IMR-90 (cell line): ENCODE measurements at regions not wholly inside any gene's neighbourhood (a gene's known extent, or its start where the extent isn't known, plus 50 kb on each side); places are given as distances from the start of the nearest gene placed in this dataset.

Source experiments
- ATAC-seq: fragments of 200-7000 bp; cut with Tn5 transposase; 2 replicates; pipeline ENCODE4 v1.9.1; 2020; ENCODE audit warnings: low read depth, mild to moderate bottlenecking, moderate library complexity
- BruUV-seq: library from RNA; stranded (reverse); fragments of 400-500 nt; replicated peaks from 2 replicates; lab custom pipeline; 2021; lab: Mats Ljungman, UMichigan
- CTCF ChIA-PET: fragments of 300-600 bp; formaldehyde crosslinking; extraction: SDS; loops from one replicate; lab custom pipeline; 2021; ENCODE audit warnings: antibody characterized with exemption; lab: Yijun Ruan, JAX
- POLR2A ChIA-PET: fragments of 300-600 bp; sonication (Branson Sonifier 250); formaldehyde crosslinking; loops from one replicate; lab custom pipeline; 2022; ENCODE audit warnings: antibody characterized with exemption; ENCODE audit not compliant: unreplicated experiment; lab: Charles Lee
- DNase-seq: peaks from one replicate; pipeline ENCODE4 v3.0.0; 2013
- H2AFZ ChIP-seq: replicated peaks from 2 replicates; pipeline ENCODE3; 2013; ENCODE audit warnings: low read length, mild to moderate bottlenecking; ENCODE audit not compliant: poor library complexity
- H2AK5ac ChIP-seq: 2 replicates; pipeline ENCODE4 v1.6.1; 2013; ENCODE audit warnings: low read depth, low read length, inconsistent platforms
- H2AK9ac ChIP-seq: replicated peaks from 2 replicates; pipeline ENCODE3; 2013; ENCODE audit warnings: mild to moderate bottlenecking, low read depth, low read length, moderate library complexity; ENCODE audit not compliant: poor library complexity
- H2BK120ac ChIP-seq: 2 replicates; pipeline ENCODE4 v1.6.1; 2013; ENCODE audit warnings: low read depth, low read length, inconsistent platforms
- H2BK15ac ChIP-seq: 3 replicates; pipeline ENCODE4 v1.6.1; 2013; ENCODE audit warnings: low read depth, low read length, inconsistent platforms
- H2BK20ac ChIP-seq: 2 replicates; pipeline ENCODE4 v1.6.1; 2013; ENCODE audit warnings: low read depth, mild to moderate bottlenecking, inconsistent platforms, low read length, moderate library complexity
- H2BK5ac ChIP-seq: 2 replicates; pipeline ENCODE4 v1.6.1; 2013; ENCODE audit warnings: mild to moderate bottlenecking, low read depth, low read length, inconsistent platforms; ENCODE audit not compliant: poor library complexity, severe bottlenecking
- H3K14ac ChIP-seq: replicated peaks from 2 replicates; pipeline ENCODE4 v1.6.1; 2013; ENCODE audit warnings: low read depth, low read length, inconsistent platforms
- H3K18ac ChIP-seq: 2 replicates; pipeline ENCODE4 v1.6.1; 2013; ENCODE audit warnings: low read depth, low read length, control low read depth
- H3K23ac ChIP-seq: 2 replicates; pipeline ENCODE4 v1.6.1; 2013; ENCODE audit warnings: low read depth, low read length, inconsistent platforms
- H3K27ac ChIP-seq: 2 replicates; pipeline ENCODE4 v1.5.1; 2013; ENCODE audit warnings: mild to moderate bottlenecking, control low read depth, low read length; ENCODE audit not compliant: insufficient read depth
- H3K27me3 ChIP-seq: 2 replicates; pipeline ENCODE4 v1.6.1; 2013; ENCODE audit warnings: low read length; ENCODE audit not compliant: control insufficient read depth, insufficient read depth
- H3K36me3 ChIP-seq: 2 replicates; pipeline ENCODE4 v1.6.1; 2013; ENCODE audit warnings: low read length, mixed read lengths; ENCODE audit not compliant: control insufficient read depth, insufficient read depth
- H3K4ac ChIP-seq: 2 replicates; pipeline ENCODE4 v1.6.1; 2013; ENCODE audit warnings: low read depth, low read length, inconsistent platforms
- H3K4me1 ChIP-seq: 2 replicates; pipeline ENCODE4 v1.6.1; 2013; ENCODE audit warnings: low read length, mixed read lengths; ENCODE audit not compliant: control insufficient read depth, insufficient read depth
- H3K4me2 ChIP-seq: 2 replicates; pipeline ENCODE4 v1.6.1; 2013; ENCODE audit warnings: low read depth, mild to moderate bottlenecking, control low read depth, low read length, moderate library complexity
- H3K4me3 ChIP-seq: 2 replicates; pipeline ENCODE4 v1.5.1; 2013; ENCODE audit warnings: low read depth, mild to moderate bottlenecking, control low read depth, low read length, moderate library complexity; ENCODE audit not compliant: insufficient read depth
- H3K56ac ChIP-seq: 2 replicates; pipeline ENCODE4 v1.6.1; 2013; ENCODE audit warnings: low read length, inconsistent platforms; ENCODE audit not compliant: insufficient read depth; ENCODE audit errors: extremely low read depth
- H3K79me1 ChIP-seq, 2 experiments: 2 replicates each; pipeline ENCODE4 v1.6.1; 2013; ENCODE audit warnings: low read length in 2 of 2, inconsistent platforms in 1 of 2, low read depth in 1 of 2
- H3K9ac ChIP-seq: 2 replicates; pipeline ENCODE4 v1.6.1; 2013; ENCODE audit warnings: low read depth, low read length, control low read depth
- H3K9me1 ChIP-seq: 2 replicates; pipeline ENCODE4 v1.6.1; 2013; ENCODE audit warnings: low read length, inconsistent platforms; ENCODE audit not compliant: insufficient read depth
- H3K9me3 ChIP-seq: 2 replicates; pipeline ENCODE4 v1.6.1; 2013; ENCODE audit warnings: low read length; ENCODE audit not compliant: control insufficient read depth, insufficient read depth
- H4K20me1 ChIP-seq: 2 replicates; pipeline ENCODE4 v1.6.1; 2013; ENCODE audit warnings: low read length, inconsistent platforms; ENCODE audit not compliant: insufficient read depth
- H4K5ac ChIP-seq: 2 replicates; pipeline ENCODE4 v1.6.1; 2013; ENCODE audit warnings: mild to moderate bottlenecking, low read depth, low read length, control low read depth
- H4K8ac ChIP-seq, 2 experiments: 2 replicates each; pipeline ENCODE4 v1.6.1; 2013; ENCODE audit warnings: low read depth in 2 of 2, low read length in 2 of 2, control low read depth in 1 of 2, inconsistent platforms in 1 of 2
- H4K91ac ChIP-seq: 2 replicates; pipeline ENCODE4 v1.6.1; 2013; ENCODE audit warnings: low read depth, low read length, inconsistent platforms; ENCODE audit not compliant: insufficient read depth
- BHLHE40 ChIP-seq: fragments of 150-350 bp; IDR thresholded peaks from 2 replicates; pipeline ENCODE4 v1.6.1; 2016; ENCODE audit warnings: mild to moderate bottlenecking, low read depth, low read length
- FOS ChIP-seq: fragments of 150-350 bp; IDR thresholded peaks from 2 replicates; pipeline ENCODE4 v1.6.1; 2016; ENCODE audit warnings: low read depth, low read length
- MAFK ChIP-seq: IDR thresholded peaks from 2 replicates; pipeline ENCODE4 v1.6.1; 2012; ENCODE audit warnings: low read depth, low read length, improper control_type of control experiment
- MXI1 ChIP-seq: IDR thresholded peaks from 2 replicates; pipeline ENCODE4 v1.6.1; 2012; ENCODE audit warnings: low read depth, mild to moderate bottlenecking, low read length, moderate library complexity, borderline replicate concordance
- NFE2L2 ChIP-seq: fragments of 150-350 bp; IDR thresholded peaks from 2 replicates; pipeline ENCODE4 v1.6.1; 2016; ENCODE audit warnings: low read depth, mild to moderate bottlenecking, low read length
- RAD21 ChIP-seq: IDR thresholded peaks from 2 replicates; pipeline ENCODE4 v1.6.1; 2012; ENCODE audit warnings: low read length, improper control_type of control experiment
- RCOR1 ChIP-seq: IDR thresholded peaks from 2 replicates; pipeline ENCODE4 v1.6.1; 2012; ENCODE audit warnings: mild to moderate bottlenecking, low read length, improper control_type of control experiment; ENCODE audit not compliant: insufficient replicate concordance
- SMC3 ChIP-seq: fragments of 150-350 bp; IDR thresholded peaks from 2 replicates; pipeline ENCODE4 v1.6.1; 2016; ENCODE audit warnings: low read depth, mild to moderate bottlenecking, antibody characterized with exemption, low read length, moderate library complexity
- WGBS, 2 experiments: methylation state at CpG; one replicate each; pipeline versions ENCODE4 v1.1.5 to v1.1.7; 2013; ENCODE audit warnings: missing lambda C conversion rate in 2 of 2; ENCODE audit not compliant: insufficient read length in 1 of 2; ENCODE audit errors: extremely low coverage in 2 of 2; 5-methylcytosine and 5-hydroxymethylcytosine counted together
- dilution Hi-C: fragments of 300-500 bp; cut with HindIII; formaldehyde crosslinking; loops from one replicate; pipeline ENCODE4 v1.14.3; 2018; ENCODE audit warnings: low sequenced_read_pairs; ENCODE audit not compliant: unreplicated experiment
- in situ Hi-C: fragments of 300-500 bp; cut with MboI; formaldehyde crosslinking; loops from 3 replicates; pipeline ENCODE4 v1.14.3; 2019; ENCODE audit warnings: low sequenced_read_pairs, inconsistent platforms, mixed read lengths
- intact Hi-C: fragments of 100-400 bp; cut with micrococcal nuclease; formaldehyde crosslinking; loops from 2 replicates; pipeline ENCODE4 v1.10.0; 2022
- TF ChIP-seq, protein P1 (sequence below): conservative IDR thresholded peaks from 2 replicates; pipeline ENCODE4 v1.5.1; 2012; ENCODE audit warnings: mild to moderate bottlenecking, low read depth, low read length, improper control_type of control experiment
- TF ChIP-seq, protein P2 (sequence below): fragments of 150-350 bp; IDR thresholded peaks from 2 replicates; pipeline ENCODE4 v1.6.1; 2017; ENCODE audit warnings: mild to moderate bottlenecking, antibody characterized with exemption, low read length, low read depth

DNA sequence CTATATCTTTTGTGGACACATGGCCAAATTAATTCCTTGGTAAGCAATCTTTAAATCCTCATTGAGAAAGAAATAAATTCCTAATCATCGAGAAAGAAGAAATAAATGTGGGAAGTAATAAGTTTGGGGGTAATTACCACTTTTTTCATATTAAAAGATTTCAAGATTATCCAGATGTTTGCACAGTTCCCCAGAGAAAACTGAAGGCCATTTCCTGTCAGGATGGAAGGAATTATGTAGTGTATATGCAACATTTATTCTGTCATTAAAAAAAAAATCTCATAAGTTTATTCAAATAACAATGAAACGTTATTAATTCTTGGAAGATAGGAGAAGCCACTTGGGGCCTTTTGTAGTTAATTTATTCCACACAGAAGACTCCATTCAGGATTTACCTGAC, 385.6 kb upstream of the NR3C2 start:
- Histone ChIP-seq H3K9ac (no peak overlapping the region), H2BK5ac (no peak overlapping the region), H2BK20ac (no peak overlapping the region), H3K4me1 (no peaks in the 10 kb centered on the region), H3K27ac (no peak overlapping the region), H3K36me3 (no peaks in the 10 kb centered on the region), H3K9me3 (no peaks in the 10 kb centered on the region), H3K79me1 (no peaks in the 10 kb centered on the region), H4K20me1 (no peaks in the 10 kb centered on the region), H3K4ac (no peak overlapping the region), H3K18ac (no peak overlapping the region), H3K23ac (no peak overlapping the region), H3K4me3 (no peak overlapping the region), H2AK5ac (no peak overlapping the region), H2AFZ (no peak overlapping the region), H3K56ac (no peak overlapping the region), H2BK120ac (no peak overlapping the region), H2AK9ac (no peak overlapping the region), H4K8ac (no peak overlapping the region), H3K4me2 (no peak overlapping the region), H3K14ac (no peak overlapping the region), H3K27me3 (no peaks in the 10 kb centered on the region), H4K91ac (no peak overlapping the region), H3K9me1 (no peaks in the 10 kb centered on the region), H2BK15ac (no peak overlapping the region), H4K5ac (no peak overlapping the region)
- no TSS peak for BruUV-seq
- ChIA-PET CTCF (no interaction called here), POLR2A (no interaction called here)
- dilution Hi-C loops (no loop called here), in situ Hi-C loops (no loop called here), intact Hi-C loops (no loop called here)
- no peak for DNase-seq
- WGBS, 2 experiments = no CpG with 5 or more reads among the region's 2 CpGs
- no peak for ATAC-seq
- TF ChIP-seq FOS = no peak
- no peak for TF ChIP-seq BHLHE40
- TF ChIP-seq RAD21 = no peak
- TF ChIP-seq, protein P1, sequence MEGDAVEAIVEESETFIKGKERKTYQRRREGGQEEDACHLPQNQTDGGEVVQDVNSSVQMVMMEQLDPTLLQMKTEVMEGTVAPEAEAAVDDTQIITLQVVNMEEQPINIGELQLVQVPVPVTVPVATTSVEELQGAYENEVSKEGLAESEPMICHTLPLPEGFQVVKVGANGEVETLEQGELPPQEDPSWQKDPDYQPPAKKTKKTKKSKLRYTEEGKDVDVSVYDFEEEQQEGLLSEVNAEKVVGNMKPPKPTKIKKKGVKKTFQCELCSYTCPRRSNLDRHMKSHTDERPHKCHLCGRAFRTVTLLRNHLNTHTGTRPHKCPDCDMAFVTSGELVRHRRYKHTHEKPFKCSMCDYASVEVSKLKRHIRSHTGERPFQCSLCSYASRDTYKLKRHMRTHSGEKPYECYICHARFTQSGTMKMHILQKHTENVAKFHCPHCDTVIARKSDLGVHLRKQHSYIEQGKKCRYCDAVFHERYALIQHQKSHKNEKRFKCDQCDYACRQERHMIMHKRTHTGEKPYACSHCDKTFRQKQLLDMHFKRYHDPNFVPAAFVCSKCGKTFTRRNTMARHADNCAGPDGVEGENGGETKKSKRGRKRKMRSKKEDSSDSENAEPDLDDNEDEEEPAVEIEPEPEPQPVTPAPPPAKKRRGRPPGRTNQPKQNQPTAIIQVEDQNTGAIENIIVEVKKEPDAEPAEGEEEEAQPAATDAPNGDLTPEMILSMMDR = no peak
- no peak for TF ChIP-seq RCOR1
- no peak for TF ChIP-seq NFE2L2
- TF ChIP-seq, protein P2, sequence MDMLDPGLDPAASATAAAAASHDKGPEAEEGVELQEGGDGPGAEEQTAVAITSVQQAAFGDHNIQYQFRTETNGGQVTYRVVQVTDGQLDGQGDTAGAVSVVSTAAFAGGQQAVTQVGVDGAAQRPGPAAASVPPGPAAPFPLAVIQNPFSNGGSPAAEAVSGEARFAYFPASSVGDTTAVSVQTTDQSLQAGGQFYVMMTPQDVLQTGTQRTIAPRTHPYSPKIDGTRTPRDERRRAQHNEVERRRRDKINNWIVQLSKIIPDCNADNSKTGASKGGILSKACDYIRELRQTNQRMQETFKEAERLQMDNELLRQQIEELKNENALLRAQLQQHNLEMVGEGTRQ = no peak
- no peak for TF ChIP-seq MAFK
- TF ChIP-seq MXI1 = no peak
- no peak for TF ChIP-seq SMC3
